Vagina (tissue), 2 donors: ENCODE measurements at regions not wholly inside any gene's neighbourhood (a gene's known extent, or its start where the extent isn't known, plus 50 kb on each side); places are given as distances from the start of the nearest gene placed in this dataset.
"Not testable (repeated sequence)": the region's sequence is repeated elsewhere in the genome, so short reads cannot be mapped to it uniquely, and the experiment has no call there.

Source experiments
- CTCF ChIP-seq, 3 experiments: fragments of 450-650 bp in 2 of 3; fragments of 200-600 bp in 1 of 3; sonication (generic) in 1 of 3; IDR thresholded peaks; one replicate each; pipeline ENCODE4 v1.5.1; 2017 to 2019; ENCODE audit warnings: antibody characterized with exemption in 3 of 3, mild to moderate bottlenecking in 2 of 3, moderate library complexity in 2 of 3
- POLR2AphosphoS5 ChIP-seq, 2 donors: sonication (generic); formaldehyde crosslinking; IDR thresholded peaks; one replicate each; pipeline ENCODE4 v1.9.0; 2017; ENCODE audit warnings: antibody characterized with exemption in 2 of 2, mild to moderate bottlenecking in 2 of 2, low read depth in 1 of 2; ENCODE audit not compliant: insufficient read depth in 1 of 2

- TF ChIP-seq CTCF (IDR thresholded peaks at IDR 0.05); POLR2AphosphoS5 (IDR thresholded peaks at IDR 0.05; ENCODE audit: insufficient read depth in 1 of 2, low read depth in 1 of 2): not testable (repeated sequence)
These were observed 132.2 kb downstream of the POTEH start for GRCh38 chr22:15822001-15822400.
